ENCODE measurements at regions not wholly inside any gene's neighbourhood (a gene's known extent, or its start where the extent isn't known, plus 50 kb on each side); places are given as distances from the start of the nearest gene placed in this dataset.

GRCh38 chr1:72946903-72947499 is 664.7 kb upstream of the NEGR1 start:
- Histone ChIP-seq H2AFZ (ENCODE audit: low read length) (no peak overlapping the region), H3K36me3 (replicated peaks; ENCODE audit: insufficient read depth, low read length) (no peaks in the 10 kb centered on the region), H3K27me3 (replicated peaks; ENCODE audit: insufficient read depth, low read length) (no peaks in the 10 kb centered on the region), H3K9me2 (replicated peaks; ENCODE audit: insufficient read depth, low read length) (no peaks in the 10 kb centered on the region), H3K4me1 (ENCODE audit: low read length) (no peaks in the 10 kb centered on the region), H3K79me2 (ENCODE audit: low read length) (no peaks in the 10 kb centered on the region), H3K4me2 (ENCODE audit: low read depth, low read length) (no peak overlapping the region), H3K4me3 (ENCODE audit: low read length) (no peak overlapping the region), H3K9ac (ENCODE audit: low read length) (no peak overlapping the region), H3K9me3 (replicated peaks; ENCODE audit: insufficient read depth, low read length) (no peaks in the 10 kb centered on the region), H3F3A (ENCODE audit: insufficient read depth, low read length) (no peaks in the 10 kb centered on the region), H4K20me1 (ENCODE audit: insufficient read depth, low read length) (no peaks in the 10 kb centered on the region), H3K27ac (ENCODE audit: low read length) (no peak overlapping the region)
- no peak for DNase-seq
- TF ChIP-seq EZH2 (optimal IDR thresholded peaks at IDR 0.05; ENCODE audit: low read depth, low read length) (no peak), EZH2phosphoT487 (IDR thresholded peaks at IDR 0.05; ENCODE audit: low read length) (no peak), CTCF (IDR thresholded peaks at IDR 0.05; ENCODE audit: low read length) (no peak)

GRCh38 chr1:72942008-72942407 is 659.7 kb upstream of the NEGR1 start:
- H3K79me2 ChIP-seq (ENCODE audit: low read length), result no peaks in the 10 kb centered on the region
- H3F3A ChIP-seq (ENCODE audit: insufficient read depth, low read length), result no peaks in the 10 kb centered on the region
- H3K36me3 ChIP-seq (replicated peaks; ENCODE audit: insufficient read depth, low read length), result no peaks in the 10 kb centered on the region
- no peaks in the 10 kb centered on the region for H3K9me2 ChIP-seq (replicated peaks; ENCODE audit: insufficient read depth, low read length)
- H3K4me3 ChIP-seq (ENCODE audit: low read length), result no peak overlapping the region
- H3K27ac ChIP-seq (ENCODE audit: low read length), result no peak overlapping the region
- no peak for DNase-seq
- no peaks in the 10 kb centered on the region for H4K20me1 ChIP-seq (ENCODE audit: insufficient read depth, low read length)
- no peak overlapping the region for H2AFZ ChIP-seq (ENCODE audit: low read length)
- H3K9ac ChIP-seq (ENCODE audit: low read length), result no peak overlapping the region
- no peaks in the 10 kb centered on the region for H3K4me1 ChIP-seq (ENCODE audit: low read length)
- no peaks in the 10 kb centered on the region for H3K9me3 ChIP-seq (replicated peaks; ENCODE audit: insufficient read depth, low read length)
- no peaks in the 10 kb centered on the region for H3K27me3 ChIP-seq (replicated peaks; ENCODE audit: insufficient read depth, low read length)
- H3K4me2 ChIP-seq (ENCODE audit: low read depth, low read length), result no peak overlapping the region
- no peak for TF ChIP-seq CTCF (IDR thresholded peaks at IDR 0.05; ENCODE audit: low read length)
- no peak for TF ChIP-seq EZH2phosphoT487 (IDR thresholded peaks at IDR 0.05; ENCODE audit: low read length)
- TF ChIP-seq EZH2 (optimal IDR thresholded peaks at IDR 0.05; ENCODE audit: low read depth, low read length), result no peak

GRCh38 chr1:72938408-72938807 is 656.1 kb upstream of the NEGR1 start:
- Histone ChIP-seq H3K9ac (ENCODE audit: low read length) (no peak overlapping the region), H3K27me3 (replicated peaks; ENCODE audit: insufficient read depth, low read length) (no peaks in the 10 kb centered on the region), H3K36me3 (replicated peaks; ENCODE audit: insufficient read depth, low read length) (no peaks in the 10 kb centered on the region), H3K9me2 (replicated peaks; ENCODE audit: insufficient read depth, low read length) (no peaks in the 10 kb centered on the region), H3F3A (ENCODE audit: insufficient read depth, low read length) (no peaks in the 10 kb centered on the region), H3K27ac (ENCODE audit: low read length) (no peak overlapping the region), H2AFZ (ENCODE audit: low read length) (no peak overlapping the region), H3K9me3 (replicated peaks; ENCODE audit: insufficient read depth, low read length) (no peaks in the 10 kb centered on the region), H3K79me2 (ENCODE audit: low read length) (no peaks in the 10 kb centered on the region), H4K20me1 (ENCODE audit: insufficient read depth, low read length) (no peaks in the 10 kb centered on the region), H3K4me3 (ENCODE audit: low read length) (no peak overlapping the region), H3K4me1 (ENCODE audit: low read length) (no peaks in the 10 kb centered on the region), H3K4me2 (ENCODE audit: low read depth, low read length) (no peak overlapping the region)
- TF ChIP-seq EZH2phosphoT487 (IDR thresholded peaks at IDR 0.05; ENCODE audit: low read length) (no peak), EZH2 (optimal IDR thresholded peaks at IDR 0.05; ENCODE audit: low read depth, low read length) (no peak), CTCF (IDR thresholded peaks at IDR 0.05; ENCODE audit: low read length) (no peak)
- DNase-seq, result no peak
